ENCODE measurements at regions not wholly inside any gene's neighbourhood (a gene's known extent, or its start where the extent isn't known, plus 50 kb on each side); places are given as distances from the start of the nearest gene placed in this dataset.

DNA sequence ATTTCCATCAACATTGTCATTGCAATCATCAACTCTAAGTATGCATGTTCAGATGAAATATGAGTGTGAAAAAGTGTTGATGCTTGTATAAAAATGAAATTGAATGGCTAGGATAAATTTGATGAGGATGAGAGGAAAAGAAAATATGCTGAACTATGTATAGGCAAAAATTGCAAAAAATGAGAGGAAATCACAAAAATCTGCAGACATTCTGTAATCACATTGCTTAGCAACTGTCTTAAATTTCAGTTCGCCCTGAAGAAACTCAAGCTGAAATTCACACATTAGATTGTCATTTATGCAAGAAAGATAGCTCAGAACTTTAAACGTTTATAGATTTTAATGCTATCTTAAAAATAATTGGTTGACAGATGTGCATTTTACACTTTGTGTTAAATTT, 1098.8 kb upstream of the IGFBP7 start:
- TF ChIP-seq, protein P1, sequence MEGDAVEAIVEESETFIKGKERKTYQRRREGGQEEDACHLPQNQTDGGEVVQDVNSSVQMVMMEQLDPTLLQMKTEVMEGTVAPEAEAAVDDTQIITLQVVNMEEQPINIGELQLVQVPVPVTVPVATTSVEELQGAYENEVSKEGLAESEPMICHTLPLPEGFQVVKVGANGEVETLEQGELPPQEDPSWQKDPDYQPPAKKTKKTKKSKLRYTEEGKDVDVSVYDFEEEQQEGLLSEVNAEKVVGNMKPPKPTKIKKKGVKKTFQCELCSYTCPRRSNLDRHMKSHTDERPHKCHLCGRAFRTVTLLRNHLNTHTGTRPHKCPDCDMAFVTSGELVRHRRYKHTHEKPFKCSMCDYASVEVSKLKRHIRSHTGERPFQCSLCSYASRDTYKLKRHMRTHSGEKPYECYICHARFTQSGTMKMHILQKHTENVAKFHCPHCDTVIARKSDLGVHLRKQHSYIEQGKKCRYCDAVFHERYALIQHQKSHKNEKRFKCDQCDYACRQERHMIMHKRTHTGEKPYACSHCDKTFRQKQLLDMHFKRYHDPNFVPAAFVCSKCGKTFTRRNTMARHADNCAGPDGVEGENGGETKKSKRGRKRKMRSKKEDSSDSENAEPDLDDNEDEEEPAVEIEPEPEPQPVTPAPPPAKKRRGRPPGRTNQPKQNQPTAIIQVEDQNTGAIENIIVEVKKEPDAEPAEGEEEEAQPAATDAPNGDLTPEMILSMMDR (IDR thresholded peaks at IDR 0.05) = no peak
- no peak for TF ChIP-seq POLR2A (IDR thresholded peaks at IDR 0.05)
